Amniotic epithelial cell (primary cell): ENCODE measurements at regions not wholly inside any gene's neighbourhood (a gene's known extent, or its start where the extent isn't known, plus 50 kb on each side); places are given as distances from the start of the nearest gene placed in this dataset.

Source experiments
- DNase-seq: peaks from one replicate; pipeline ENCODE4 v3.0.0-alpha.2; 2010; ENCODE audit warnings: low read depth

DNA sequence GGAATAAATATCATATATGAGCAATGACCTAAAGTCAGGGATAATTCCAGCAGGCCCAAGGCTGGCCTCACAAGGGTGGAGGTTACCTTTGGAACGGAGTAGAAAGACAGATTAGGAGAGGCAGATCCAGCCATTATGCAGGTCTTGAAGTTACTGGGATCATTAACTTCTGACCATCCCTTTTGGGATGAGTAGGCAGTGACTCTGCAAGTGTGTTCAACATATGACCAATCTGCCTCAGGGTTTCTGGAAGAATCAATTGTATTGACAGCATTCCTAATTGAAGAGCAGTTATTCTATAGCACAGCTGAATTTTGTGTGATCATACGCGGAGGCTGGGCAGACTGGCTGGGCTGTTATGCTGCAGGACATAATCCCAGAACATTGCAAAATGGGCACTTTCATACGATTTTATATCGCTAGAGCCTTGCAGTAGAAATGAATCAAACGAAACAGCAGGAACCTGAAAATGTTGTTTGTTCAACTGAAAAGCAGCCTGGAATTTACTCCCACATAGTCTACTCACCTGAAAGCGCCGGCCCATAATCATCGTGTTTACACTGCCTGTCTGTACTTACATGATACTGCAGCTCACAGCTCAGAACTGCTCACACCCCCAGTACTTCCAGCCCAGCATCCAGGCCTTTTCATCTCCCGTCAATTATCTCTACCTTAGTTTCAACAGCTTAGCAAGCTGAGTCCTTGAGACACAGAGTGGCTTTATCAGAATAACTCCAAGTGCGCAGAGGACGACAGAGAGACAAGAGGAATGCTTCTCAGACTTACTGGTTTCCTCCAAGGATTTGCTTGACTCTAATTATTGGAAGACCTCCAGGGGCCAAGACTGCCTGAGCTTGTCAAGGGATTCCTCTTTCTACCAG lies 556.1 kb downstream of the EFNB2 start:
- peak; percentile 61 for DNase-seq

DNA sequence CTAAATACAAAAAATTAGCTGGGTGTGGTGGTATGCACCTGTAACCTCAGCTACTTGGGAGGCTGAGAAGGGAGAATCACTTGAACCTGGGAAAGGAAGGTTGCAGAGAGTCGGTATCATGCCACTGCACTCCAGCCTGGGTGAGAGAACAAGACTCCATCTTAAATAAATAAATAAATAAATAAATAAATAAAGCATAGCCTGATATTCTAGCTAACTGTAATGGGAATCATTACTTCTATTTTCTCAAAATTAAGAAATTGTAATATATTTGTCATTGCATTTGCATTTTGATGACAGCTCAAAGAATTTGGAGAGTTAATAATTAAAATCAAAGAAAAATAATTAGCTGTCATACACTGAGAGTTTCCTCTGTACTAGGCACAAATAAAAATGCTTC lies 561.1 kb downstream of the EFNB2 start:
- DNase-seq, result no peak

DNA sequence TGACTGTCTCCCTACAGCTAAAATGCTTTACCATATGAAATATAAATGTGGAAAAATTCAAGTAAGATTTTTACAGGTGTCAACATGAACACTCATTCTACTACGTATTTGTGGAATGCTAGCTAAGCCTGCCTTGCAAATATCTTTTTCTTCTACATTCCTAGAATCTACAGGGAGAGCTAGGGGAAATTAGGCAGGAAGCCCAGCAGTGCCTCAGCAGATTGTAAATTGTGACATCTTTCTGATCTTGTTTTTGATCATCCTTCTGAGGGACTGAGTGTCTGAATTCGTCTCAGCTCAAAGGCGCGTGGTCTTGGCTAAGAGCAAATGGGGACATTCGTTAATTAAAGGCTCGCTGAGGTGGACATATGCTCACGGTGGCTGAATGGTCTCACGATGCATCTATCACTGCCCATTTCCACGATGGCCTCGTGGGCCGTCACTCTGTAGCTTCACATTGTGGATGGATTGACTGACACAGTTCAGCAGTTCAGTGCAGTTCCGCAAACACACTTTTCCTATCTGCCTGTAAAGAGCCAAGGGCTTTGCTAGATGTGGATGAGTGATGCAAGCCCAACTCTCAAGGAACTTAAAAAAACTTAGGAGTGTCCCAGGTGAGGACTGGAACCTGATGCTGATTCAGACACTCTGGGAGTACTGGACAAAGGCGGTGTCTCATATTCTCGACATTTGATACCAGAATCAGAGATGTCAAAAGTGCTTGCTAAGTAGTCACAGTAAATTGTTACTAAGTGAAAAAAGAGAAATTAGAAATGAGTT lies 562.5 kb downstream of the EFNB2 start:
- peak; percentile 17 for DNase-seq

DNA sequence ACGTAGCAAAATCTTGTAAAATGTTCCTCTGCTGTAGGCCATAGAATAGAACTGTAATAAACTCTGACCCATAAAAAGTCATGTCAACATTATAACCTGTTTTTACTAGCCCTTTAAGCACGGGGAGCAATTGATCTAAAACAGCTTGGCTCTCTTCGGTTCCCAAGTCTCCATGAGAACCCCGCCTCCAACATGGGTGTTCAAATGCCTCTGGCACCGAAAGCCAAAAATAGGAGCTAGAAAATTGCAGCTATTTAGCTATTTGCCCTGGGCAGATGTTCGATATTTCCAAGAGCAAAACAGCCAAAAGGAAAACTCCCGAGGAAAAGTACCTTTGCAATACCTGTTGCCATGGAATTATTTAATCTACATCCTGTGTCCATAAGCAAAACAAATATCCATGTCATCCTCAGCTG lies 563.1 kb downstream of the EFNB2 start:
- DNase-seq, result no peak

DNA sequence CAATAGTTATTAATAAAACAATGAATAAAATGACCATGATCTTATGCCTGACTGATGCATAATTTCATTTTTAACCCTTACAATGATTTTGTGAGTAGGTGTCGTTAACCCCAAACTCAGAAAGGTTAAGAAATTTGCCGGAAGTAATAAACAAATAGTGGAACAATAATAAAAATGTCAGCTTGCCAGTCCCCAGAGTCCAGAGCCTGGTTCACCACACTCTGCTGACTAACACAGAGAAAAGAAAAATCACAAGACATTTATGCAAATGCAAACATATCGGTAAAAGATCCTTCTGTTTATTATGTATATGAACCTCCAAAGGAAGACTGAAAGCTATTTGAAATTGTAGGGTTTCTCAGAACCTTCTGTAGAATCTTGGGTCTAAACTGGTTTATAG lies 563.7 kb downstream of the EFNB2 start:
- no peak for DNase-seq

DNA sequence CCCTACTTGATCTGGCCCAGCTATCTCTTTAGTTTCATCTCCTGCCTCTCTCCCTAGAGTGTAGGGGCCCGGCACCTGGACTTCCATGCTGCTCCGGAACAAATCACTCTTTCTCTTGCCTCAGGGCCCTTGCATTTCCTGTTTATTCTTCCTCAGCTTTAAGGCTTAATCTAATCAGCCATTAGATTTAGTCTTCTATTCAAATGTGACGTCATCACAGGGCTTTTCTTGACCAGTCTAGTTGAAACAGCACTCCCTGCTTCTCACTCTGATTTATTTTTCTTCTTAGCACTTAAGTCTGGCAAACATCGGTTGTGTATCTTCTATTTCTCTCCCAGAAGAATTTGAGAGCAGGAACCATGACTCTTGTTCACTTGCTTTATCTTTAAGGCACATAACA lies 564.1 kb downstream of the EFNB2 start:
- DNase-seq, result peak; percentile 89

DNA sequence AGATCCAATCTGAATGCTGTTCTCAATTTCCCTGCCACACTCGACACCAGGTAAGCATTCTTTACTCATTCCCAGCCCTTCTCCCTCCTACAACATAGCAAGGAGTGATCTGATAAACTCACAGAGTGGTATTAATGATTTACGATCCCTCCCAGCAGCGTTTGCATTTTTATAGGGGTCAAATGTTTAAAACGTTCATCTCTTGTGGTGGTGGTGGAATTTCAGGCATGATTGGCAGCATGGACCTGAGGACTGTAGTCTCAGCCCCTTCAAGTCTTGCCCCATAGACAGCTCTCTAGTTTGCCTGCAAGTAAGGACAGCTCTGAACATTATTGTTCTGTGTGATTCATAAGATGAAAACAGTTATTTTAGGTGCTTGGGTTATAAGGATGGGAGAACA lies 565.7 kb downstream of the EFNB2 start:
- DNase-seq, result peak; percentile 91

DNA sequence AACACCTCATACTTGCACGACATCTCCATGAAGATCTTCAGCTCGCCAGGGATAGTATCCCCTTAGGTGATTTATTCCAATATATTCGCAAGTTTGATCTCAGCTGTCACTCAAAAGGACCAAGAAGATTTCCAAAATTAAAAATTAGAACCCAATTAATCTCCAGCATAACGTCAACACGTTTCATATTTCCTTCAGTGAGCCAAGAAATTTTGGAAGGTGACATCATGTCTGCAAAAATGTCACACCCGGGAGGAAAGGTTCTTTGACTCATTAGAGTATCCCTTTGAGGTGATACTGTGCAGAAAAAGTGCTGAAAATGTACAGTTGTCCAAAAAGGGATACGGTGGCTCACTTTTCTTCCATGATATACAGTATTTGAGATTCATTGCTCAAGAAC lies 569.6 kb downstream of the EFNB2 start:
- DNase-seq, result no peak

DNA sequence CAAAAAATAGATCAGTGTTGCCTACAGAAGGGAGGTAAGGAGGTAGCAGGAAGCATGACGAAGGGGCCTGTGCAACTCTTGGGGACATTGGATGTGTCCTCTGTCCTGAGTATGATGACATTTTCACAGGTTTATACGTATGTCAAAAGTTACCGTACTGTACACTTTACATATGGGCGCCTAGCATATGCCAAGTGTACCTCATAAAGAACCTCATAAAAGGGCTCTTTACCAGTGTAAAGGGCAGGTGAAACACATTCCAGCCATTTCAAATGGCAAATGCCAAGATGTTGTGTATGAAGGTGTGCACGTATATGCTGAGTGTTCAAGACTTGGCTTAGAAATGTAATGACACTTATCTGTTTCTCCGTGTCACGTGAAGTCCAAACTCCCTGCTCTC lies 573.4 kb downstream of the EFNB2 start:
- DNase-seq, result no peak

DNA sequence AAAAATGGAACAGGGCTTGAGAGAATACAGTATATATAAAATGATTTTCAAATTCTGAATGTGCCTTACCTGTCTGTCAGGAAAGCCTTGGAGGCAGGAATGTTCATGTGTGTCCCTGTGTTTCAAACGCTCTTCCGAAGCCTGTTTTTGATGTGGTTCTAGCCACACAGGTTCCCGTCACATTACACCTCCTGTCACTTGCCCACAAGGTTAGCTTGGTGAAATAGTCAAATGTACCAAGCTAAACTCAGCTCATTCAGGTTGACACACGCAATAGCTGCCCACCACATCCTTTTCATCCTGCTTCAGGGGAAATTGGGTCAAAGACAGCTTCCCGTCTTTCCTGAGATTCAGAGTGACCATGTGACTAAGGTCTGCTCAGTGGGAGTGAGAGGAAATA lies 574.0 kb downstream of the EFNB2 start:
- DNase-seq, result no peak

DNA sequence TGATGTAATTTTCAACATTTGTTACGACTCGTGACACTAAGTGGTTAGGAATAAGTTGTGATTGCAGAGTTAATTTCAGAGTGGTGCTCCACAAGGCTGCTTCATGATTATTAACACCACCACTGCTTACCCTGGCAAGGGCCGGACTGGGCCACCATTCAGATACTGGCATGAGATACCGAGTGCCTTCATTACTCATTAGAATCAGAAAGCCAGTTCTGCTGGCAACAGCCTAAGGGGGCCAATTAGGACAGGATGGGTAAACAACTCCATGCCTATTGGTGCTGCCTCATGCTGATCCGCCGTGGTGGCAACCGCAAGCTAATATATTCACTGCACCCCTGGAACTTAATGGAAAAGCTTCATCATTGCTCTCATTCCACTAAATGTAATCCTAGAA lies 575.1 kb downstream of the EFNB2 start:
- no peak for DNase-seq

DNA sequence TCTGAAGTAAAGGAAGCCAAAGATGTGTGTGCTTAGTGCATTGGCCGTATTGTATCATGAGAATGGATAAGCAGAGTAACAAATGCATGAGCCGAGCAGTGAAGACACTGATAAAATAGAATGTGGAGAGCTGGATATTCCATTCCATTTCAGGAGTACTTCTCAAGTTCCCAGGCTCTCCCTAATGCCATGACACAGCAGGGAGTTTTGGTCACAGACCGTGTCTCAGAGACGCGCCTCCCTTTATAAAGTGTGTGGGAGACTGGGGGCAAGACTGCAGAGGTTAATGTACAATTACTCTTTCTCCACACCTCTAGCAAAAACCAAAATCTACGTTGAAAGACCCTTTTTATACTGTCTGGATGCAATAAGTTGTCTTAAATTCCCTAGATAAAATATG lies 575.6 kb downstream of the EFNB2 start:
- DNase-seq, result no peak

DNA sequence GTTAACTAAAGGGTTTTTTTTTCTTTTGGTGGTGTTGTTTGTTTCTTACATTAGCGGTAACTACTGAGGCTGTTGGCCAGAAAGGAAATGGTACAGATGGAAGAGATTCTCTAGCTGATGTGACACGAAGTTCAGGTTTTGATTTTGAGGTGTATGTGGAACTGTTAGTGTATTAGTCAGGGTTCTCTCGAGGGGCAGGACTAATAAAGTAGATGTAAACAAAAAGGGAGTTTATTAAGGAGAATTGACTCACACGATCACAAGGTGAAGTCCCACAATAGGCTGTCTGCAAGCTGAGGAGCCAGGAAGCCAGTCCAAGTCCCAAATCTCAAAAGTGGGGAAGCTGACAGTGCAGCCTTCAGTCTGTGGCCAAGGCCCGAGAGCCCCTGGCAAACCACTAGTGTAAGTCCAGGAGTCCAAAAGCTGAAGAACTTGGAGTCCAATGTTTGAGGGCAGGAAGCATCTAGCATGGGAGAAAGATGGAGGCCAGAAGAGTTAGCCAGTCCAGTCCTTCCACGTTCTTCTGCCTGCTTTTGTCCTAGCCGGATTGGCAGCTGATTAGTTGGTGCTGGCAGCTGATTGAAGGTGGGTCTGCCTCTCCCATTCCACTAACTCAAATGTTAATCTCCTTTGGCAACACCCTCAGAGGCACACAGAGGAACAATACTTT lies 577.6 kb downstream of the EFNB2 start:
- no peak for DNase-seq

DNA sequence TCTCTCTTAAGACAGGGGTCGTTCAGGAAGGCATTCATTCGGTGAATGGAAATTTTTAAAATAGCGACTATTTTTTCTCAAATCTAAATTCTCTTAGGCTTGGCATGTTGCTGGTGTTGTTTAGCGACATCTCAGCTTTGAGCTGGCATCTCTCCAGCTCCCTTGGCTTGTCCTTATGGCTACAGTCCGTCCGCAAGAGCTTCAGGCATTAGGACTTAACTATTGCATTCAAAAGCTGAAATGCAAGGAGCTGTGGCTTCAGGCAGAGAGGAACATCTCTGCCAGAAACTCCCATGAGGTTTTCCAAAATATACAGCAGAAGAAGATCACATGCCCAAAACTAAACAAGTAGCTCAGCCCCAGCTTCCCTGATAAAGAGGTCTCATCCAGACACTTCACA lies 578.5 kb downstream of the EFNB2 start:
- no peak for DNase-seq

DNA sequence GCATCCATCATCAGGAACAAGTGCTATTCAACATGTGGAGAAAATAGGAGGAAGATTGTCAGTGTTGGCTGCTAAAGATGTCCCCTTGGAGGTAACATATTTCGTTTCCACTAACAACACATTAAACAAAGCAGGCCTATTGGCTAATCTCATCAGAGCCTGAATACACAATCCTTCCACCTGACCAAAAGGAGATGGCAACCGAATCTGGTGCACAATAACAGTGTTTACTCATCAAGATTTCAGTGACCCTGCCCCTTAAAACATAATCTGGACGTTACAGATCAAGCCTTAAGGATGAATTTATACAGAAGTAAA lies 582.5 kb downstream of the EFNB2 start:
- no peak for DNase-seq

DNA sequence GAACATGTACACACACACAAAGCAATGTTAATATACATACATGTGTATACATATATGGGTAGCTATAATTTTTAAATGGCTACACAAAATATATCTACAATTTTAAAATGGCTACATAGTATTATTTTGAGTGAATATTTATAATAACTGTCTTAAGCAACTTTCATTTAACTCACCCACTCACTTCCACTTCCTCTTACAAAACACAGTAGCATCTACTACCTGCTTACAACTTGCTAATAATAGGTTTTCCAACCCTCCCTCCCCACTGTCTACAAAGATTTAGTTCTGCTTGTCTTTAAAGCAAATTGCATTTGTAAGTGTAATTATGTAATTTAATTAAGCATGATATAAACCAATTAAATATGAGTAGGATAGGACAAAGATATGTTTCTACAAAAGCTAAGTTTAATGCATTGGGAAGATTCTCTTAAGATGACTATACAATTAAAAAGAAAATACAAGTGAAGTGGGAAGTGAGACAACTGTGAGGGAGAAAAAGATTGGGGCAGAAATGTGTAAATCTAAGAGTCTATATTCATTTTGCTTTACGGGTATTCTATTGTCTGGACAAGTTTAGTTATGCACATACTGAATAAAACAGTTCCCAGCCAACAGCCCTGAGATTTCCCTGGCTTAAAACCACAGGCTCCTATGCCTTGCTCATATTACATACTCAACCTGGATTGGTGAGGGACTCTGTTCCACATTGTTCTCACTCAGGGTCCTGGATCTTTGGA lies 583.1 kb downstream of the EFNB2 start:
- no peak for DNase-seq

DNA sequence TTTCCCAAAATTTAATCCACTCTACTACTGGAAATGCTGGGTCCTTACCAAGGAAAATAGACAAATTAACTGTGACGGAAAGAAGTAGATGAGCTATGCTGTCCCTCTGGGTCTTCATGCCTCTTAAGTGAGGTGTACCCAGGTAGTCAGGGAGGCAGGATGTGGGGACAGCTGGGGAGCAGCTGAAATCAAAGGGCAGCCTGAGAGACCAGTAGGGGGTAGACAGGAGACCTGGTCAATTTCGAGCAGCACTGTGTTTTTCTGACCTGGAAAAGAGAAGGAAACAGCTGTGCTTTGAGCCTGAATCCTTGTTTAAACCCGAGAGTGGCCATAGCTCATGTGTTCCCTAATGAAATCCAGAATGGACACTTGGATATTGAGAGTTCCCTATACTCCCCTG lies 587.3 kb downstream of the EFNB2 start:
- DNase-seq, result no peak

DNA sequence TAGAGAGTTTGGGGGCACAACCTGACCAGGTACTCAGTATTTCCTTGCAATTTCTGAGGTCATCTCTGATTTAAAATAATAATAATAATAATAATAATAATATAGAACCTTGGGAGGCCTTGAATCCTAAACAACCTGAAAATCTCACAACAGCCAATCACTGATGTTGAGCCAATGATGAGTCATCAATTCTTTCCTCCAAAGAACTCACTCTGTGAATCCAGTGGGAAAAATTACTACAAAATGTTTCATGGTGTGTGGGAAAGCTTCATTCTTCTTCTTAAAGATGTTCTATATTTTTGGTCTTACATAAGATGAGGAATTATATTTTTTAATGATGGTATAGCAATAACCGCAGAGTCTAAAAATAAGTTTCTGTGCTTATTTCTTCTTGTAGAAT lies 594.6 kb downstream of the EFNB2 start:
- DNase-seq, result no peak

DNA sequence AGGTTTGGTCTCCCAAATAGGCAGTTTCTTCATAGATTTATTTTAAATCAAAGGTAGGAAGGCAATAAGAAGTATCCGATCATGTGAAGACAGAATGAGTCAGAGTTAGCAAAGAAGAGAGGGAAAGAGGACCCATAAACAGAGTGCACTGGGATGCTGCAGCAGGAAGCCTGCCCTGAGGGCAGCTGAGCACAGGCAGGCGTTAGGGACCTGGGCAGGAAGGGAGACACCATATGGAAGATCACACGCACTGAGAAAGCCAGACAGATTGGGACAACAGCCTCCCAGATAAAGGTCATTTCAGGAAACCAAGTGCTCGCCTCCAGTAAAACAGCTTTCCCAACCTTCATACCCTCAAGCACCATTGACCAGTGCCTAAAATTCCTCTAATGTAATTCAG lies 598.0 kb downstream of the EFNB2 start:
- DNase-seq, result no peak

DNA sequence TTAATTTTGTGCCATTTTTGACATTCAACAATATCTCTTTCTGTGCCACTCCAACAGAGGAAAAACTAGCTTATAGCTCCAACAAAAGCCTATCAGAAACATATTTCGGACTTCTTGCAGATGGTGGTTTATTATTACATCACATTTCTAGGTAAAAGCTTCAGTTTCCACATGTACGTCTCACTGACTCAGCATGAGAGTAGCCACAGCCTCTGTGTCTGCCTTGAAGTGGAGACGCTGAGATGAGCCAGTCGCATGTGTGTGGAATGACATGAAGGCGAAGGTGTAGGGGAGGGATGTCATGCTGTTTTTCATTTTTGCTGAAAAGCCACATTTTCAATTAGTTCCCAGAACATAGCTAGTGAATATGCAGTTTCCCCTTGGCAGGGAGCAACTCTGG lies 598.6 kb downstream of the EFNB2 start:
- DNase-seq, result peak; percentile 60

DNA sequence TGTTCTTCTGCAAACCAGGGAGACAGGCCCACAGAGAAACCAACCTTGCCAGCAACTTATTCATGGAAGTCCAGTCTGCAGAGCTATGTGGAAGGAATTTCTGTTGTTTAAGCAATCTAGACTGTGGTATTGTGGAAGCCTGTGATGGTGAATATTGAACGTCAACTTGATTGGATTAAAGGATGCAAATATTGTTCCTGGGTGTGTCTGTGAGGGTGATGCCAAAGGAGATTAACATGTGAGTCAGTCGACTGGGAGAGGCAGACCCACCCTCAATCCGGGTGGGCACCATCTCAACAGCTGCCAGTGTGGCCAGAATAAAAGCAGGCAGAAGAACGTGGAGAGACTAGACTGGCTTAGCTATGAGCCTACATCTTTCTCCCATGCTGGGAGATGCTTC lies 606.0 kb downstream of the EFNB2 start:
- DNase-seq, result no peak

DNA sequence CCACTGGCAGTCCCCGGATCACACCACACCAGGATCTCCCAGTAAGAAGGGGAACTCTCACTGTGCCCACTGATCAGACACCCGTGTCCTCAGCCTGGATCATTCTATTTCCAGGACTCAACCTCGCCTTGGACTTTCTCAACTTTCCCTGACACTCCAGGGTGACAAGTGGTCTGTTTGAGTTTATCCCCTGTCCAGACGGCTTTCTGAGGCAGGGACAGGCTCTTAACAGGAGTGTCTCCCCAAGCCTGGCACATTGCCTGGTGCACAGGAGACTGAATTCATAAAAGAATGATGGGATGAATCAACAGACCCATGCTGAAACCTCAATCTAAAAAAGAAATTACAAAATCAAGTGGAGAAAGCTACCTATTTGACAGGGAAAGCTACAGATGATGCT lies 606.6 kb downstream of the EFNB2 start:
- DNase-seq, result no peak
